HUES48 (cell line): ENCODE measurements at regions not wholly inside any gene's neighbourhood (a gene's known extent, or its start where the extent isn't known, plus 50 kb on each side); places are given as distances from the start of the nearest gene placed in this dataset.

Experiments used
- H3K27ac ChIP-seq: one replicate; pipeline ENCODE4 v1.7.0; 2013; ENCODE audit warnings: low read depth, low read length, inconsistent platforms
- H3K27me3 ChIP-seq: 2 replicates; pipeline ENCODE4 v1.6.1; 2013; ENCODE audit warnings: mild to moderate bottlenecking, low read length; ENCODE audit not compliant: control insufficient read depth, insufficient read depth
- H3K36me3 ChIP-seq: 2 replicates; pipeline ENCODE4 v1.6.1; 2013; ENCODE audit warnings: low read length; ENCODE audit not compliant: control insufficient read depth, insufficient read depth
- H3K4me1 ChIP-seq: 2 replicates; pipeline ENCODE4 v1.6.1; 2013; ENCODE audit warnings: mild to moderate bottlenecking, low read length; ENCODE audit not compliant: control insufficient read depth, insufficient read depth
- H3K4me3 ChIP-seq: 2 replicates; pipeline ENCODE4 v1.5.1; 2013; ENCODE audit warnings: mild to moderate bottlenecking, low read depth, low read length
- H3K9ac ChIP-seq: 2 replicates; pipeline ENCODE4 v1.6.1; 2013; ENCODE audit warnings: mild to moderate bottlenecking, low read depth, low read length, moderate library complexity
- H3K9me3 ChIP-seq: 2 replicates; pipeline ENCODE4 v1.6.1; 2013; ENCODE audit warnings: low read length; ENCODE audit not compliant: control insufficient read depth, insufficient read depth

DNA sequence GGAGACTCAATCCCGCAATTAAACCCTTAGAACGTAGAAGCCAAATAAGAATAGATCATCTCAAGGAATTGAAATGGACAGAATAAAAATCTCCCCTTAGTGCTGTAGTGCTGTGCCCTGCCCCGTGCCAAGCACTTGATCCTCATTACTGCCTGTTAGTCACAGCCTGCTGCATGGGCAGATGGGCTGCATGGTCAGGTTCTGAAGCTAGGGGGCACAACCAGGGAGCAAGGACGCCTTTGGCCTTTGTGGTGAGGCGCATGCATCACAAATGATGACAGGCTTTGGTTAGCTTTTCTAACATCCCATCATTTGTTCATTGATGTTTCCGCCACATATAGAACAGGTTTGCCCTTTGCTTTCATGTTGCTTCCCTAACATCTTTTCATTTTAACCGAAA, 336.3 kb upstream of the ADAMTS9 start:
- peaks cover 19% of the 10 kb centered on the region for H3K4me1 ChIP-seq
- H3K36me3 ChIP-seq, result no peaks in the 10 kb centered on the region
- H3K27me3 ChIP-seq, result no peaks in the 10 kb centered on the region
- H3K27ac ChIP-seq, result no peak overlapping the region
- H3K9me3 ChIP-seq, result no peaks in the 10 kb centered on the region
- H3K9ac ChIP-seq, result no peak overlapping the region
- H3K4me3 ChIP-seq, result no peak overlapping the region

DNA sequence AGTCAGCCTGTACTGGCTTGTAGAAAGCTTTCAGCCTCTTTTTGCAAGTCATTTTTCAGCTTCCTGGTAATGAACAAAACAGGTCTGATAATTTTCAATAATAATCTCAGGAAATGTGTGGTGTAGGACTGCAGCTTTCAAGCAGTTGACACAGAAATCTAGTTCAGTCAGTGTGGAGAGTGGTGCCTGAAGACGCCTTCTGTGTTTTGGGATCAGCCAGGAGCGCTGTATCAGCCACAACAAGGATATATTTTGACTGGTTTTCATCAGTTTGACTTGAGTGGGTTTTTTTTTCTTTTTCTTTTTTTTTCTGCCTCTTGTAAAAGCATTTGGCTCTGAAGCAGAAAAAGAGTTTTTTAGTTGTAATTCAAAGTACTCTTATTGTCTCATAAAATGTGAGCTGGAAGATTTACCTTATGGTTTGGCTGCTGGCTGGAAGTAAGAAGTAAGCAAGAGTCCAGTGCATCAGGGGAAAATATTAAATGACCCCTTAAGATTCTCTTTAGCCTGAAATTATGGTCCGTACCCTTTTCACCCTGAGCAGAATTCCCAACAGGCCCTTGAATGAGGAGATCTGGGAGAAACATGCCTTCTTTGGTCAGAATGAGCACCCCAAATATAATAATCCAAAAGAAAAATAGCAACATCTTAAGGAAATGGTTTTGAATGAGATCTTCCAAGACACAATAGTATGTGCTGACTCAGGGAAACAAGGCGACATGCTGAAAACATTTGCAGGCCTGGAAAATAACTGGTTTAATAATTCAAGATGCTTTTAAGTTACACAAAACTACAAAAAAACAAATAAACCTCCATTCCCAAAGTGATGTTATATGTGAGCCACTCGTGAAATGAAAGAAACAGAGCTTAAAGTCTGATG, 332.7 kb upstream of the ADAMTS9 start:
- H3K27me3 ChIP-seq, result no peaks in the 10 kb centered on the region
- peaks cover 13% of the 10 kb centered on the region for H3K4me1 ChIP-seq
- H3K9ac ChIP-seq, result no peak overlapping the region
- no peaks in the 10 kb centered on the region for H3K36me3 ChIP-seq
- peak overlapping the region; percentile 56 for H3K27ac ChIP-seq
- no peak overlapping the region for H3K4me3 ChIP-seq
- H3K9me3 ChIP-seq, result no peaks in the 10 kb centered on the region

DNA sequence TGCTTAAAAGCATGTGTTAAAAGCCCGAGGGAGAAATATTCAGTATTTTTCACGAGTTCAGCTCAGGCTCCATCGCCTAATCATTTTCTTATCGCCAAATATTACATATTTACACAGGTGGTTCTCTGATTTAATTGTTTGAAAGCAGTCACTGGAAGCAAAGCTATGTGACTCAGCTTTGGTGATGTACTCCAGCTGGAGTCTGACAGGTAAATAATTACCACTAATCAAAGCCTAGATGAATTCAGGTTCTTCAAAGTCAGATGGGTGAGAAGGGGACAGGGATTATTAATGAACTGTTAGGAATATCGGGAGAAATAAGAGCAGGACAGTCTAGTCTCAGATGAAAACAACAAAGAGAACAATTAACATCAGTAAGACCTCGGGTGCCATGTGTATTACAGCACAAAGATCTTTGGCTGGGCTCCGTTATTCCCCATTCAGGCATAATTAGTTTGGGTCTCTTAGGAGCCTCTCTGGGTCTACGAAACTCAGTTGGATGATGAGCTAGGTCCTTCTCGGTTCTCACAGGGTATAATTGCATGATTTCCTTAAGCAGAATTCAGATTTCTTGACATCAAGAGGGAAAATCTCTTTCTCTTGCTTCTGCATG, 331.7 kb upstream of the ADAMTS9 start:
- H3K27ac ChIP-seq, result peak overlapping the region; percentile 70
- H3K9ac ChIP-seq, result no peak overlapping the region
- H3K27me3 ChIP-seq, result no peaks in the 10 kb centered on the region
- H3K9me3 ChIP-seq, result no peaks in the 10 kb centered on the region
- H3K4me3 ChIP-seq, result no peak overlapping the region
- no peaks in the 10 kb centered on the region for H3K36me3 ChIP-seq
- peaks cover 13% of the 10 kb centered on the region for H3K4me1 ChIP-seq

DNA sequence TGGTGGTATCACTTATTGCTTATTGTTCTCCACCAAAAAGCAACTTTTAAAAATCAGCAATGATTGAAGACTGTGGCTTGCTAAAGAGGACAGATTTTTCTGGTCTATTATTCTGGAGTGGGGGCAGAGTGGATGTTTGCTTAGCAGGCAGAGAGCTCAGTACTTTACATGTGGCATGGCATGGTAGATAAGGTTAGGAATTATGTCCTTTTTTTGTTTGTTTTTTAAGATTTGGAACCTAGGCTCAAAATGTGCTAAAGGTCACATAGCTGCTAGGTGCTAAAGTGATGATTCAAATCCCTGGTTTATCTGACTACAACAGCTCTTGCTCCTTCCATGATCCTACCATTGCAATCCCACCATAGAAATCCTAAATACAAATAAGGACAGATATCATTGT, 331.0 kb upstream of the ADAMTS9 start:
- H3K9ac ChIP-seq, result no peak overlapping the region
- no peak overlapping the region for H3K4me3 ChIP-seq
- peak overlapping the region; percentile 70 for H3K27ac ChIP-seq
- H3K36me3 ChIP-seq, result no peaks in the 10 kb centered on the region
- peaks cover 13% of the 10 kb centered on the region for H3K4me1 ChIP-seq
- no peaks in the 10 kb centered on the region for H3K27me3 ChIP-seq
- no peaks in the 10 kb centered on the region for H3K9me3 ChIP-seq

DNA sequence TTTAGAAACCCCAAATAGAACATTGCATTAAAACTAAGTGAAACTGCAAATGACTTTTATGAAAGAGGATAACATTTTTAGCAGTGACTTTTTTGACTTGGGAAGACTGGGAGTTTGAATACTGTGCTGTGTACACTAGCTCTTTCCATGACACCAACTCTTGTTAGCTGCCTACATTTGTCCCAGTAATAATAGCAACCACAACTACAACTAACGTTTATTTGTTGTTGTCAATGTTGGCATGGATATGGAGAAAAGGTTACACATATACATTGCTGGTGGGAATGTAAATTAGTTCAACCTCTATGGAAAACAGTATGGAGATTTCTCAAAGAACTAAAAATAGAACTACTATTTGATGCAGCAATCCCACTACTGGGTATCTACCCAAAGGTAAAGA, 329.6 kb upstream of the ADAMTS9 start:
- no peaks in the 10 kb centered on the region for H3K36me3 ChIP-seq
- H3K27me3 ChIP-seq, result no peaks in the 10 kb centered on the region
- H3K27ac ChIP-seq, result no peak overlapping the region
- H3K9me3 ChIP-seq, result no peaks in the 10 kb centered on the region
- no peak overlapping the region for H3K4me3 ChIP-seq
- H3K9ac ChIP-seq, result no peak overlapping the region
- peaks cover 13% of the 10 kb centered on the region for H3K4me1 ChIP-seq

DNA sequence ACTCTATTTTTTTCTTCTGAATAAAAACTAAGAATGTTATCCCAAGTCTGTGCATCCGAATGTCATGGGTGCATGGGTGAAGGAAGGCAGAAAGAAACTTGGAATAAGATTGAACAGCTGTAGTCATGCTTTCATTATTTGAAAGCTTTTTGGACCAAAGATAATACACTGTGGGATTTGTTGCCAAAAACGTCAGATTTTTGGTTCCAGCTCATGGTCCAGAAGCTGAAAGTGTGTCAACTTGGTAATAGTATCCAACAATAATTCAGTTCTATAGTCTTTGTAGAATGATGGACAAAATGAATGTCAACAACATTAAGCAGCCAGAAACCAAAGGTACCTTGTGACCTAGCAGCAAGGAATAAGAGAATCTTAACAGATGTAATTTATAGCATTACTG, 327.9 kb upstream of the ADAMTS9 start:
- Histone ChIP-seq H3K27ac (no peak overlapping the region), H3K36me3 (no peaks in the 10 kb centered on the region), H3K9ac (no peak overlapping the region), H3K4me1 (peaks cover 13% of the 10 kb centered on the region), H3K27me3 (no peaks in the 10 kb centered on the region), H3K9me3 (no peaks in the 10 kb centered on the region), H3K4me3 (no peak overlapping the region)

DNA sequence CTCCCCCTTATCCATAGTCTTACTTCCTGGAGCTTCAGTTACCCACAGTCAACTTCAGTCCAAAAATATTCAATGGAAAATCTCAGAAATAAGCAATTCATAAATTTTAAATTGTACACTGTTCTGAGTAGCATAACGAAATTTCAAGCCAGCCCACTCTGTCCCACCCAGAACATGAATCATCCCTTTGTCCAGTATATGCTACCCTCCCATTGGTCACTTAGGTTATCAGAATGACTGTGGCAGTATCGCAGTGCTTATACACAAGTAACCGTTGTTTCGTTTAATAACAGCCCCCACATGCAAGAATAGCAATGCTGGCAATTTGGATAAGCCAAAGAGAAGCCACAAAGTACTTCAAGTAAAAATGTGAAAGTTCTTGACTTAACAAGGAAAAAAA, 325.3 kb upstream of the ADAMTS9 start:
- Histone ChIP-seq H3K4me3 (no peak overlapping the region), H3K9ac (no peak overlapping the region), H3K27me3 (no peaks in the 10 kb centered on the region), H3K36me3 (no peaks in the 10 kb centered on the region), H3K4me1 (no peaks in the 10 kb centered on the region), H3K27ac (no peak overlapping the region), H3K9me3 (no peaks in the 10 kb centered on the region)

DNA sequence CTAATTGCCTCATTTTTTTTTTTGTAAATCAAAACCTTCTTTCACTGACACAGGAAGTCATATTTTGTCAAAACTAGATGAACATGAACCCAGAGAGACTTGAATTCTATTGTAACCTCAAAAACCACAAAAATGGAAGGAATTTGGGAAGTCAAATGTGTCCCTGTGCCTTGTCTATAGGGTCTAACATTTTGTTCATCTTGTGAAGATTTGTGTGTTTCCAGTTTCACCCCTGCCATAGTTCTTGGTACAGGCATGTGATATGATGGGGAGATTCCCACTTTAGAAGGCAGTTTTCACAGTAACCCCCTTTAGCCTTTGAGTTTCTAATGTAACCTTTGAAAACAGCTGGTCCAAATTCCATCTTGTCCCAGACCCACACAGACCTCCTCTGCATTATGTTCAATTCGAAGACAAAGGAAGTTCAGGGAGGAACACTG, 318.5 kb upstream of the ADAMTS9 start:
- H3K36me3 ChIP-seq, result no peaks in the 10 kb centered on the region
- H3K27ac ChIP-seq, result no peak overlapping the region
- no peaks in the 10 kb centered on the region for H3K4me1 ChIP-seq
- H3K9ac ChIP-seq, result no peak overlapping the region
- H3K4me3 ChIP-seq, result no peak overlapping the region
- no peaks in the 10 kb centered on the region for H3K9me3 ChIP-seq
- no peaks in the 10 kb centered on the region for H3K27me3 ChIP-seq

DNA sequence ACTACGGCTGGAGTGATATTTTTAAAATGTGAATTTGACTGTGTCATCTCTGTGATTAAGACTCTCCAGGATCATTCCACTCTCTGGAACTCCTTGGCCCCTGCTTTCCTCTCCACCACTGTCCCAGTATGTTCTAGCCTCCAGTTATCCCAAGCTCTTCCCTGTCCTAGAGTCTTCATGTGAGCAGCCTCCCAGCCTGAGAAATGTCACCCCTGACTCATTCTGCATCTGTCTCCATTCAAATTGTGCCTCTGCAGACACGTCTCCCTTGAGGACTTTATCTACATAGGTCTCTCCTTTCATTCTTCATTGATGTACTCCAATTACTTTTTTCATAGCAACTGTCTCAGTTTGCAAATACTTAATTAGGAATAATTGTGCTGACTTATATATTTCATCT, 317.7 kb upstream of the ADAMTS9 start:
- Histone ChIP-seq H3K27ac (no peak overlapping the region), H3K9me3 (no peaks in the 10 kb centered on the region)

DNA sequence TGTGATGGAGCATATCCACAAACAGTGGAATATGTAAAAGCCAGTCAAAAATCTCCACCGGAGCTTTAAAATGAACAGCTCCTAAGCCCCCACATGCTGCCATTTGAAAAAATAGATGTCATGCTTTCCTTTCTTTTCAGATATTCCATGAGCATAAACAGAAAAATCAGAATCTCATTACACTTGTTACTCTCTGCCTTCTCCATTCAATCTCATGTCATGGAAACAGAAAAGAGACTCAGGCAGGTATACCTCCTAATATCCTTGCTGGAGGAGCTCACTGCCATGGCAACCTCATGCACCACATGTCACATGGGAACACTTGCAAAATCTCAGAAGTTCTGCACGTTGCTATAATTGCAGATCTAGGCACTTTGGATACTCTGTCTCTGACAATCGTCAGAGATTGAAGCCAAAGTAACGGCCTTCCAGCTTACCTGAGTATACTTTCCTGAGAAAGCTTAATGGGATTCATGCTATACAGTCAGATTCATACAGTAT, 317.0 kb upstream of the ADAMTS9 start:
- Histone ChIP-seq H3K36me3 (no peaks in the 10 kb centered on the region), H3K9ac (no peak overlapping the region), H3K9me3 (no peaks in the 10 kb centered on the region), H3K27me3 (no peaks in the 10 kb centered on the region), H3K27ac (no peak overlapping the region), H3K4me3 (no peak overlapping the region), H3K4me1 (no peaks in the 10 kb centered on the region)

More for the DNA sequence above, 317.7 kb upstream of the ADAMTS9 start:
- no peaks in the 10 kb centered on the region for H3K4me1 ChIP-seq
- no peak overlapping the region for H3K4me3 ChIP-seq
- no peaks in the 10 kb centered on the region for H3K36me3 ChIP-seq
- H3K9ac ChIP-seq, result no peak overlapping the region
- H3K27me3 ChIP-seq, result no peaks in the 10 kb centered on the region

DNA sequence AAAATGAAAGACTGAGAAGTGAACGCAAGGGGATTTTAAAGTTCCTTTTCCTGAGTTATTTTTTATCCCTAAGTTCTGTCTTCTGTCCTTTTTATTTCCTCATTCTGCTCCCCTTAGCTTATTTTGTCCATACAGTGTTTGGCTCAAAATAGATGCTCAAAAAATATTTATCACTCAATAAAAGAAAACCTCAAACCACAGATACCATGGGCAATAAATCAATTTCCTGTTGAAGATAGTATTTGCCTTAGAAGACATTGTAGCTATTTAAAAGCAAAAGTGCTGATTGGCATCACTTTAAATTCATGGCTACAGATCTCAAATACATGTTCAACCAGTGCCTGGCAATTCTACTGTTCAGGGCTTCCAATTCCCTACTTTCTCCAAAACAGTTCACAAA, 316.5 kb upstream of the ADAMTS9 start:
- H3K4me3 ChIP-seq, result no peak overlapping the region

More for the DNA sequence above, 316.5 kb upstream of the ADAMTS9 start:
- Histone ChIP-seq H3K27me3 (no peaks in the 10 kb centered on the region), H3K36me3 (no peaks in the 10 kb centered on the region), H3K9me3 (no peaks in the 10 kb centered on the region), H3K27ac (no peak overlapping the region), H3K9ac (no peak overlapping the region), H3K4me1 (no peaks in the 10 kb centered on the region)
